ENCODE measurements at regions not wholly inside any gene's neighbourhood (a gene's known extent, or its start where the extent isn't known, plus 50 kb on each side); places are given as distances from the start of the nearest gene placed in this dataset.
"Not testable (repeated sequence)": the region's sequence is repeated elsewhere in the genome, so short reads cannot be mapped to it uniquely, and the experiment has no call there.

- DNase-seq = no peak
These were observed 278.8 kb downstream of the AMY1C start for GRCh38 chr1:104028416-104029035.

GRCh38 chr1:104029456-104029970 lies 279.8 kb downstream of the AMY1C start:
- DNase-seq = no peak

- no peak for DNase-seq
These were observed 307.1 kb downstream of the AMY1C start for GRCh38 chr1:104056786-104057185.

- DNase-seq = not testable (repeated sequence)
These were observed 307.7 kb downstream of the AMY1C start for GRCh38 chr1:104057219-104057898.

GRCh38 chr1:104061637-104062036 lies 311.9 kb downstream of the AMY1C start:
- not testable (repeated sequence) for DNase-seq

- DNase-seq = no peak
These were observed 314.7 kb downstream of the AMY1C start for GRCh38 chr1:104064399-104064798.

GRCh38 chr1:104072915-104073371 lies 323.2 kb downstream of the AMY1C start:
- DNase-seq = no peak

- no peak for DNase-seq
These were observed 323.8 kb downstream of the AMY1C start for GRCh38 chr1:104073463-104073902.

- DNase-seq = no peak
These were observed 332.5 kb downstream of the AMY1C start for GRCh38 chr1:104082221-104082620.

GRCh38 chr1:104084380-104084779 lies 334.7 kb downstream of the AMY1C start:
- DNase-seq = no peak

GRCh38 chr1:104092698-104093097 lies 343.0 kb downstream of the AMY1C start:
- no peak for DNase-seq

GRCh38 chr1:104098837-104099236 lies 349.1 kb downstream of the AMY1C start:
- DNase-seq = no peak

- DNase-seq = no peak
These were observed 350.4 kb downstream of the AMY1C start for GRCh38 chr1:104100115-104100514.

GRCh38 chr1:104105465-104105864 lies 355.8 kb downstream of the AMY1C start:
- DNase-seq = no peak

GRCh38 chr1:104120525-104120924 lies 370.8 kb downstream of the AMY1C start:
- peak in 1 of 2 experiments; percentile 6 for DNase-seq

- no peak for DNase-seq
These were observed 371.6 kb downstream of the AMY1C start for GRCh38 chr1:104121271-104121670.

GRCh38 chr1:104125266-104125665 lies 375.6 kb downstream of the AMY1C start:
- no peak for DNase-seq

- DNase-seq = no peak
These were observed 376.3 kb downstream of the AMY1C start for GRCh38 chr1:104125970-104126369.

- peak; percentile 13 to 71 for DNase-seq
These were observed 382.8 kb downstream of the AMY1C start for GRCh38 chr1:104132382-104132973.

- DNase-seq = not testable (repeated sequence)
These were observed 385.3 kb downstream of the AMY1C start for GRCh38 chr1:104135036-104135435.

- DNase-seq = peak in 1 of 2 experiments; percentile 31
These were observed 386.9 kb downstream of the AMY1C start for GRCh38 chr1:104136621-104137020.

- no peak for DNase-seq
These were observed 407.0 kb downstream of the AMY1C start for GRCh38 chr1:104156738-104157137.

GRCh38 chr1:104163912-104164476 lies 414.3 kb downstream of the AMY1C start:
- no peak for DNase-seq

All from NCI-H446 (cell line).